ENCODE measurements at regions not wholly inside any gene's neighbourhood (a gene's known extent, or its start where the extent isn't known, plus 50 kb on each side); places are given as distances from the start of the nearest gene placed in this dataset.

- no peak for DNase-seq (ENCODE audit: low spot score)
- H3K4me3 ChIP-seq: no peak overlapping the region
- no peak for TF ChIP-seq CTCF (IDR thresholded peaks at IDR 0.05)
- H3K27ac ChIP-seq: no peak overlapping the region
Observed at GRCh38 chr3:110743984-110744383, 327.6 kb upstream of the NECTIN3 start.

GRCh38 chr3:110744723-110745122 is 326.9 kb upstream of the NECTIN3 start:
- TF ChIP-seq CTCF (IDR thresholded peaks at IDR 0.05): no peak

GRCh38 chr3:110749006-110749405 is 322.6 kb upstream of the NECTIN3 start:
- no peak overlapping the region for H3K27ac ChIP-seq
- no peak for TF ChIP-seq CTCF (IDR thresholded peaks at IDR 0.05)
- H3K4me3 ChIP-seq: no peak overlapping the region
- DNase-seq (ENCODE audit: low spot score): no peak

More at GRCh38 chr3:110744723-110745122, 326.9 kb upstream of the NECTIN3 start:
- no peak overlapping the region for H3K4me3 ChIP-seq
- H3K27ac ChIP-seq: no peak overlapping the region
- DNase-seq (ENCODE audit: low spot score): no peak

GRCh38 chr3:110750201-110750600 is 321.4 kb upstream of the NECTIN3 start:
- Histone ChIP-seq H3K27ac (no peak overlapping the region), H3K4me3 (no peak overlapping the region)
- DNase-seq (ENCODE audit: low spot score): no peak
- TF ChIP-seq CTCF (IDR thresholded peaks at IDR 0.05): no peak

- no peak for TF ChIP-seq CTCF (IDR thresholded peaks at IDR 0.05)
- H3K27ac ChIP-seq: no peak overlapping the region
- DNase-seq (ENCODE audit: low spot score): no peak
- no peak overlapping the region for H3K4me3 ChIP-seq
Observed at GRCh38 chr3:110752307-110752706, 319.3 kb upstream of the NECTIN3 start.

GRCh38 chr3:110753516-110753915 is 318.1 kb upstream of the NECTIN3 start:
- DNase-seq (ENCODE audit: low spot score): no peak
- no peak overlapping the region for H3K4me3 ChIP-seq
- H3K27ac ChIP-seq: no peak overlapping the region
- TF ChIP-seq CTCF (IDR thresholded peaks at IDR 0.05): no peak

GRCh38 chr3:110754212-110754916 is 317.3 kb upstream of the NECTIN3 start:
- H3K27ac ChIP-seq: no peak overlapping the region
- H3K4me3 ChIP-seq: no peak overlapping the region
- DNase-seq (ENCODE audit: low spot score): no peak
- TF ChIP-seq CTCF (IDR thresholded peaks at IDR 0.05): no peak
